ENCODE measurements at regions not wholly inside any gene's neighbourhood (a gene's known extent, or its start where the extent isn't known, plus 50 kb on each side); places are given as distances from the start of the nearest gene placed in this dataset.

DNA sequence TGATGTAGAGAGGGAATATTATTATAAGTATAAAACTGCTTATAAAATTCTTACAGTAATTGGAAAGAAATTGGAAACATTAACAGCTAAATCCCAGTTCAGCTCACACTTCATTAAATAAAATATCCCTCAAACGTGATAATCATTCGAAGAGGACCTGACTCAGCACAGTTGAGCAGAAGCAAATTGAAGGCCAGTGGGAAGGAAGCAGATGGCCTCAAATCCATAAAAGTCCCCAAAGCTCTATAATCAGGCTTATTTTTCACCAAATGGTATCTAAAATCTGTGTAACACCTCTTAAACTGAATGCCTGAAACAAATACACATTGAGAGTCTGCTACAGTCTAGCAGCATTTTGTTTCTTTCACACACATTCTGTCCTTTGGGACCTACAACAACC lies 106.8 kb downstream of the TENT5C start:
- TF ChIP-seq, protein P1, sequence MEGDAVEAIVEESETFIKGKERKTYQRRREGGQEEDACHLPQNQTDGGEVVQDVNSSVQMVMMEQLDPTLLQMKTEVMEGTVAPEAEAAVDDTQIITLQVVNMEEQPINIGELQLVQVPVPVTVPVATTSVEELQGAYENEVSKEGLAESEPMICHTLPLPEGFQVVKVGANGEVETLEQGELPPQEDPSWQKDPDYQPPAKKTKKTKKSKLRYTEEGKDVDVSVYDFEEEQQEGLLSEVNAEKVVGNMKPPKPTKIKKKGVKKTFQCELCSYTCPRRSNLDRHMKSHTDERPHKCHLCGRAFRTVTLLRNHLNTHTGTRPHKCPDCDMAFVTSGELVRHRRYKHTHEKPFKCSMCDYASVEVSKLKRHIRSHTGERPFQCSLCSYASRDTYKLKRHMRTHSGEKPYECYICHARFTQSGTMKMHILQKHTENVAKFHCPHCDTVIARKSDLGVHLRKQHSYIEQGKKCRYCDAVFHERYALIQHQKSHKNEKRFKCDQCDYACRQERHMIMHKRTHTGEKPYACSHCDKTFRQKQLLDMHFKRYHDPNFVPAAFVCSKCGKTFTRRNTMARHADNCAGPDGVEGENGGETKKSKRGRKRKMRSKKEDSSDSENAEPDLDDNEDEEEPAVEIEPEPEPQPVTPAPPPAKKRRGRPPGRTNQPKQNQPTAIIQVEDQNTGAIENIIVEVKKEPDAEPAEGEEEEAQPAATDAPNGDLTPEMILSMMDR (IDR thresholded peaks at IDR 0.05), result no peak
- no peak for TF ChIP-seq ZFX (IDR thresholded peaks at IDR 0.05; ENCODE audit: borderline replicate concordance)
